Right lung (tissue), 2 donors: ENCODE measurements at regions not wholly inside any gene's neighbourhood (a gene's known extent, or its start where the extent isn't known, plus 50 kb on each side); places are given as distances from the start of the nearest gene placed in this dataset.

Experiments
- DNase-seq, 2 donors: peaks; one replicate each; pipeline ENCODE4 v3.0.0-alpha.2; 2013

DNA sequence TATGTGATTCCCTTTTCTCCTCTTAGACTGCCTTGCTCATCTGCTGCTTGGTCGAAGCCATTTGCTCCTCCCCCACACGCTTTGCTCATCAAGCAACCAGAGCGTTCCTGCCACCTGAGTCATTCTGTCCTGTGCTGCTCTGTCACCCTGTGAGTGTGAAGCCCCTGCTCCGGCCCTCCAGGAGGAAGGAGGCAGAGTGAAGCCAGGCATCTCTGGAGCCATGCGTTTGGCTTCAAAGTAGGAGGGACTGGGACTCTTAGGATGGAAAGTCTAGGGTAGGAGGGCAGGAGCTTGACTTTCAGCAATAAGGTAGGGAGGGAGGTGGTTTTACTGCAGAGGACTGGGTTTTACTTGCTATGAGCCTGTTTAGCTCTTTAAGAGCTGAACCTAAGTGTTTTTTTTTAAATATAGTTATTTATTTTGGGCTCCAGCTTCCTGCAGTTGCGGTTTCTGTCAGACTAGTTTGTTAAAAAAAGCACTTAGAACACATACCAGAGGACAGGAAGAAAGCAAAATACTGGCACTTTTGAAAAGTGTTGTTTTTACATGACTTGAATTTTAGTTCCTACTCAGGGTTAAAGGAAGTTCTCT is 63.6 kb downstream of the SPINK2 start:
- DNase-seq: peak; percentile 36 to 42

DNA sequence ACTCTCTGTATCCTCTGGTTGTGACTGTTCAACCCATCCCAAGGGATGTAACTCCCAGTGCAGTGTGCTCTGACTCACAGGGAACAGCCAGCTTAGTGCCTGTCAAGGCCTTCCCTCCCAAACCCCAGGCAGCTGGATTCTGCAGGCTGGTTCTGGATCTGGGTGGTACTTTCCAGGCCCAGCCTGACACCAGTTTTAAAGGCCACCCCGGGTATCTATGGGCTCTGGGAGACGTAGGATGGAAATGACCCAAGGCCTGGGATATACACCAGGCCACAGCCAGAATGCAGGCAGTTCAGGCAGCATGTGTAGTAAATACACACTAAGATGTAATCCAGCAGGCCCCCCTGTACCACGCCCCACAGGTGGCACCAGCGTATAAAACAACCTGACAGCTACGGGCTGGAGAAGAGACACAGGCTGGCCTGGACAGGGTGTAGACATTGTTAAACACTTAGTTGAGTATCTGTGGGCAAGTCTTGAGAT is 64.2 kb downstream of the SPINK2 start:
- DNase-seq: no peak

DNA sequence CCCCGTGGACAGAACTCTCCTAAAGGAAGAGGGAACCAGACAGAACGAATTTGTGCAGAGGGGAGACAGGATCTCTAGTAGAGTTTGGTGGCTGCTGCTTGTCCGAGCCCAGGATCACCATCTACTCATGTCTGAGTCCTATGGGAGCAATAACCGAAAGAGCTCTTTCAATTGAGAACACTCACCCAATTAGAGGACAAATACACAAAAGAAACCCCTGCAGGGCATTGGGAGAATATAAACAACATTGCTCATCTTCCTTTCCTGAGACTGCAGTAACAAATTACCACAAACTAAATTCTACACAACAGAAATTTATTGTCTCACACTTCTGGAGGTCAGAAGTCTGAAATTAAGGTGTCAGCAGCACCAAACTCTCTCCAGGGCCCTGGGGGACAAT is 65.6 kb downstream of the SPINK2 start:
- DNase-seq: no peak

DNA sequence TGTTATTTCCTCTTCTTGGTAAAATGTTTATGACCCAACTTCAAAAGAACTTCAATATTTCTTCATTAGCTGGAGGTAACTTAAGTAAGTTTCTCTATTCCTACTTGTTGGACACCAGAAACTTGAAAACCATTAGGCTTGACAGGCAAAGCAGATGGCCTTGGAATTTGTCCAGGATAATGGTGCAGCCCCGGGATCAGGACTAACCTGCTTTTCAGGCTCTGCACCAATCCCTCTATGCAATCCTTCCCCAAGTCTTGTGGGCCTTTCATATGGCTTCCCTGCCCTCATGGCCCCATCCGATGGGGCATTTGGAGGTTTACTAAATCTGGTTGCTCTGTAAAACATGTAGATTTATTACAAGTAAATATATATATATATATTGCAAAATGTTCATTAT is 68.5 kb downstream of the SPINK2 start:
- no peak for DNase-seq

DNA sequence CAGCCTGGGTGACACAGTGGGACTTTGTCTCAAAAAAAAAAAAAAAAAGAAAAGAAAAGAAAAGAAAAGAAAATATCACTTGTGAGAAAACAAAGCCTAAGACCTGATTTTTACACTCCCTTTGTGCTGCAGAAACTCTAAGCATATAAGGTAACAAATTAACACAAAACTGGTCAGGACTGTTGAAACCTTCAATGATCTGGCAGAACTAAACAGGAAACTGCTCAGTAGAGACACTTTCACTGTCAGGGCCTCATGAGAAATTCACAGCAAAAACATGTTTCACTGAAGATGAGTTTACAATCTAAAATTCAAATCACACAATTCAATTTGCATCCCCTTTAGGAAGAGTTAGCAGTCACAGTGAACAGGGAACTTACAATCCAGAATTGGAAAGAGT is 69.1 kb upstream of the HOPX start:
- DNase-seq: no peak

DNA sequence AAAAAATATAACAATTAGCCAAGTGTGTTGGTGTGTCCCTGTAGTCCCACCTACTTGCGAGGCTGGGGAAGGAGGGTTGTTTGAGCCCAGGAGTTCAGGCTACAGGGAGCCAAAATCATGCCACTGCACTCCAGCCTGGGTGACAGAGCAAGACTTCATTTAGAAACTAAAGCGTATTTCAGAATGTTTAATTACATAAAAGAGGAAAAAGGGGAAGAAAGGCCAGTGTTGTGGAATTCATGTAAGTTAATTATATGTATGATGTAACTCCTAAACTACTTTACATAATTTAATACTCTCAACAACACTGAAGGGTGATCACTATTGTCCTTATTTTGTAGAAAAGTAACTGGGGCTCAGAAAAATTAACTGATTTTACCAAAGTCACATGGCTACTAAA is 67.2 kb upstream of the HOPX start:
- DNase-seq: no peak

DNA sequence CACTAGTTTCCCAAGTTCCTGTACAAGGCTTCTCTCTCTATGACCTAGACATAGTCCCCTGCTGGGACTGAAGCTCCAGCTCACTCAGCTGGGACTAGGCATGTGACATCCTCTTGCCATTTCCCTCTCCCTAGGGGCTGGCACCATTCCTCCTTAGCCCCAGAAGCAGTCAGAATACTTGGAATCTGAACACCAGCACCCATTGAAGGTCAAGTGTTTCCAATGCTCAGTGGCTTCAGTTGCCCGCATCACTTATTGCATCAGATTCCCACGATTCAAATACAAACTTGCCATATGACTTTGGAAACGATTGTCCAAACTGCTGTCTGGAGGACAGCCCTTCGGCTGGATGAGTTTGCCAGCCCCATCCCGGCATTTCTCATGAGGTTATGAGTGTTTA is 65.5 kb upstream of the HOPX start:
- no peak for DNase-seq

DNA sequence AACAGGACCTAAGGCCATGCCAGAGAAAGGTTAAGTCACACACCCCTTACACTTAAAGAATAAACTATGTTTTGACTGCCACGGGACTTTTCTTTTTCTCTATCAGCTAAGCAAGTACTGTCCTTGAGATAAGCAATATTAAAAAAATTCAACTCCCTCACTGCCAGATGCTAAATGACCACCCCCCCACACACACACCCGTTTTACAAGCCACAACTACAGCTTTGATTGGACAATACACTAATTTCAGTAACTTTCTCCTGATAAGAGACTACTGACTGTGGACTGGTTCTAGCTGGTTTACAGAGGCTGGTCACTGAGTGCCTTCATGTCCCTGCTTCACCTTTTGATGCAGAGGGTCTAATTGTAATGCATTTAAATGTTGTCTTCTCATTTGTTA is 63.9 kb upstream of the HOPX start:
- no peak for DNase-seq

DNA sequence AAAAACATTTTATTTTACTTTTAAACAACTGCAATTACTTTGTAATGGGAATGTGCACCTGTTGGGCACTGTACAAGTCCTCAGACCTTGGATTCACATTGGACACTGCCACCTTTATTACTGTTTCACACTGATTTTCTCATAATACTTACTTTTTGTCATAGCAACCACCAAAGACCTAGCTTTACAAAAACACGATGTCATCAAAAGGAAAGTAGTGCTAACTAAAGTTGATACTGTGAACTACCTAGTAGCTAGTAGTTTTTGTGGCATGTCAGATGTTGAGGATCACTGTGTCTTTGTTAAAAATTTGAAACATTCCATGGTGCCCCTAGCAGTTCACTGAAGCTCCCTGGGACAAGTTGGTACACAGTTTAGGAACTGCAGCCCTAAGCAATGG is 62.9 kb upstream of the HOPX start:
- DNase-seq: no peak

DNA sequence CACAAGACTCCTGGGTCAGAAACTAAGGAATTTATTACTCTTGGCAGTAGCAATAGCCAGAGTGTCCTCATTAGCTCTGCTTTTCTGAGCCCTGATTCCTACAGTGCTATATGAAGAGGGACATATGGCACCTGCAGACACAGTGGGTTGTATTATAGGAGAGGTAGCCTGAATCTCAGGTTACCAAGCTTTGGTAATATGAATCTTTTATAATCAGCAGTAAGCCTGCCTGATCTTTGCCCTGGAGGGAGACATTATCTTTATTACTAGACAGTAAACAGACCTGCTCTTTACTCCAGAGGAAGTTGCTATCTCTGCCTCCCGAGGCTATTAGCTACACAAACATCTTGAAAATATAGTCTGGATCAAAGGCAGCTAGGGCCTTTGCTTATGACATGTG is 62.5 kb upstream of the HOPX start:
- no peak for DNase-seq

DNA sequence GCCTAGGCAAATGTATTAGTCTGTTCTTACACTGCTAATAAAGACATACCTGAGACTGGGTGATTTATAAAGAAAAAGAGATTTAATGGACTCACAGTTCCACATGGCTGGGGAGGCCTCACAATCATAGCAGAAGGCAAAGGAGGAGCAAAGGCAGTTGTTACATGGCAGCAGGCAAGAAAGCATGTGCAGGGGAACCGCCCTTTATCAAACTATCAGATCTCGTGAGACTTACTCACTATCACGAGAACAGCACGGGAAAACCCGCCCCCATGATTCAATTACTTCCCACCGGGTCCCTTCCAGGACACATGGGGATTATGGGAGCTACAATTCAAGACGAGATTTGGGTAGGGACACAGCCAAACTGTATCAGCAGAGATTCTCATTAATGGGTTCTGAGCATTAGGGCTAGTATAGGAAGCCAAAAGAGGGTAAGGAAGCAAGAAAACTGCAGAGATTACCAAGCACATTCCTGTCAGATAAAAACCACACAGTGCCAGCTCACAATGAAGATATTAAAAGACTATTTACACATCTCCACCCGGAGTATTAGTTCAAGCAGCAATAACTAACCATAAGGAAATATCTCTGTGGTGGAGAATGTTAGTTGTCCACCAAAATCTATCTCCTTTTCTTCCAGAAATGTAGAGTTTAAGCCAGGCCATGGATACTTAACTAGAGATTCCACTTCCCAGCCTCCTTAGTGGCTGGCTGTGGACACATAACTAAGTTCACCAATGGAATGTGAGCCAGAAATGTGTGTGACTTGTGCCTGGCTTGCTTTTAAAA is 61.2 kb upstream of the HOPX start:
- DNase-seq: no peak

DNA sequence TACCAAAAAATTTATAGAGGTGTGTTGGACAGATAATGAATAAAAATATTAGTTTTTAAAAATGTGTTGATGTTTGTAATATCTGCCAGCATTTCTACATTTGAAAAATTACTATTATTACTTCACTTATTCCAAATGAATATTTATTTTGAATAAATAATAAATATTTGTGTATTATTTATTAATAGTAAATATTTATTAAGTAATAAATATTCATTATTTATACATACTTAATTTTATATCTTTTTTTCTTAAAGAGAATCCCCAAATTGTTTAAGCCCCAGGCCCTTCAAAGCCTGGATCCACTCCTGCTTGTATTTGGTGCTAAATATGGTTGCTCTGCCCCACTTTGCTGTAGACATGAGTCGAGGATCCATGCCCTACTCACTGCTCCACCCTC is 60.5 kb upstream of the HOPX start:
- DNase-seq: no peak

DNA sequence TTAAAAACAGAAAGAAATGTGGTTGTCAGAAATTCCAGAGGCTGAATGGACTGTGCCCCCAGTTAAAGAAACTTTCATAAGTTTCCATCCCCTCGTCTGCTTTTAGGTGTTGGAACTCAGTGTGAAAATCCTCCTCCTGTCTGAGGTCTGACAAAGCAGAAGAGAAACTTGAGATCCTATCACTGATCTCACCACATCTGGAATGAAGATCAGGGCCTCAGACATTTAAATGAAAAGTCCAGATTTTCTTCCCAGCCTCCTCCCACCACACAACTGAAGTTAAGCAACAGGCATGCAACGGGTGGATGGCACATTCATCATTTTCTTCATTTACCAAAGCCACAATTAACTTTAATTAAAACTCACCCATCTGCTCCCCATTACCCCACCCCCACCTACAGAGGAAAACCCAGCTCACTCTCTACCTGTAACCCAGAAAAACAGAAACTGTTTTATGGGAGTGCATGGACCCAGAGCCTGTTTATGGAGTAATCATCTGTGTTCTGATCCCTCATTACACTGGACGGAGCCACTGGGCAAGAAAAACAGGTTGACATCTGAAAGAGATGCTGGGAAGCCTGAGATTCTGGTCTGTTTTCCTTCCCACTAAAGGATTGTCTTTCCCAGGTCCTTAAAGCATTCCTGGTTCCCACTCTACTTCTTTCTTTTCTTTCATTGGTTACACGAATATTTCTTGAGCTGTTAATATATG is 58.1 kb upstream of the HOPX start:
- no peak for DNase-seq

DNA sequence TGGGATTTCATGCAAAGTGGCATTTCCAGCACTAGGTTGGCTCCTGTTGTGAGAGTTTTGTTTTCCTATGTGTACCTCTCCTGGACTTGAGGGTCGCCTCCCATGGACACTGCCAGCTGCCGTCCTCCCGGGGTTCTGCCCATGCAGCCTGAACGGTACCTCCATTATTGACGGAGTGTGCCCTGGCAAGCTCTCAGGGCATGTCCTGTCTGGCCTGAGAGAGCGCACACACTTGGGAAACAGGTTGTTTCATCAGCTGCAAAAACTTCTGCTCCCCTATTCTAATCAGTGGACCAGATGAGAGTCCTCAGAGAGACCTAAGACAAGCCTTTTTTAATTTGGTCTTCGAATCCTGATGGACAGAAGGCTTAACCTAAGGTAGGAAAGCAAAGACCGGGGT is 56.6 kb upstream of the HOPX start:
- DNase-seq: no peak

DNA sequence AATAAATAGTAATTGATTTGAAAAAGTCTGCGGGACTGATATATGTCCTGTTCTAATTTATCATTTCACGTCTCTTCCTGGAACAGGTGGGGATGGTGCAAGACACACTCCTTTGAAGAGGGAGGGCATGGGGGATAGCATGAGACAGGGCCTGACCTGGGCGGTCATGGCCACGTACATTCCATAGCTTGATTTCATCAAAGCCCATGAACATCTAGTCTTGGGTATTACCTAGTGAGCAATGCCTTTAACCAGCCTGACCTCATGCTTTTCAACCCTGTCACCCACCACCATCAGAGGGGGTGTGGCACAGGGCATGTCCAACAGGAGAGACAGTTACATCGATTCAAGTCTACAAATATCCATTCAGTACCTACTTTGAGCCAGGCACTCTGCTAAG is 52.3 kb upstream of the HOPX start:
- DNase-seq: no peak

DNA sequence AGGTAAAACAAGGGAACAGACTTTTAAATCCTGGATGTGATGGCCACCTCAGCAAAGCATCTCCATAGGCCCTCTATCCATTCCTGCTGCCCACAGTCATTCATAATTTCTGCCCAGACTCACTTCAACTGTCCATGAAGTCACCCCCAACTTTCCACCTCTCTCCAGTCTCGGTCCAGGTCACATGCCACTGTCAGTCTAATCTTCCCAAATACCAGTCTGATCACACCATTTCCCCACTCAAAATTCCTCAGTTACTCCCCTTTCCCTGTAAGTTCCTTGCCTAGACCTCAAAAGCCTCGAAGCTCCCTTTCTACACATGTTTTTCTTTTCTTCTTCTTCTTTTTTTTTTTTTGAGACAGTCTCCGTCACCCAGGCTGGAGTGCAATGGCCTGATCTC is 51.2 kb upstream of the HOPX start:
- no peak for DNase-seq

DNA sequence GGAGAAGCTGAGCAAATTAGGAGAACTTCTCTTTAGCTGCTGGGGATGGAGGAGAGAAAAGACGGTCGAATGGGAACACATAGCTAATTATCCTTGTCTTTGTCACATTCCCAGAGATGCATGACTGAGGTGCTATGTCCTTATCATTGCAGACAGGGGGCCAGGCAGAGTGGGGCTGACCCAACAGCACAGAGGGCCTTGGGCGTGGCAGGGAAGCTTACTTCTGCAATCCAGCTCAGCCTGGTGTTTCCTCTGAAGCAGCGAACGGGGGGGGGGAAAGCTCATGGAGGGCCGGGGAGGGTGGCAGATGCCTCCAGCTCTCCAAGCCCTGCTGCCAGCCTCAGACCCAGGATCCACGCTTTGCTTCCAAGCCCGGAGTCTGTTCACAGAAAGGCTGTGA is 50.8 kb upstream of the HOPX start:
- DNase-seq: no peak
